Neural cell (in vitro differentiated cells): ENCODE measurements at regions not wholly inside any gene's neighbourhood (a gene's known extent, or its start where the extent isn't known, plus 50 kb on each side); places are given as distances from the start of the nearest gene placed in this dataset.

Experiments used
- H2AFZ ChIP-seq: fragments of 200-600, 300-800 bp; sonication (generic), shearing (Covaris generic); 2 replicates; pipeline ENCODE4 v1.6.0; 2014; ENCODE audit warnings: low read depth, mild to moderate bottlenecking, antibody characterized with exemption, low read length, moderate library complexity
- H3F3A ChIP-seq: fragments of 200-600 bp; shearing (Covaris generic); 2 replicates; pipeline ENCODE4 v1.6.1; 2016; ENCODE audit warnings: mild to moderate bottlenecking, moderate library complexity, mixed read lengths, antibody characterized with exemption, low read length; ENCODE audit not compliant: insufficient read depth, poor library complexity, severe bottlenecking
- H3K27ac ChIP-seq: fragments of 200-600, 300-800 bp; sonication (generic), shearing (Covaris generic); 2 replicates; pipeline ENCODE4 v1.5.1; 2014; ENCODE audit warnings: mild to moderate bottlenecking, low read length, moderate library complexity
- H3K27me3 ChIP-seq: fragments of 300-800, 200-600 bp; sonication (generic), shearing (Covaris generic); 2 replicates; pipeline ENCODE4 v1.6.0; 2014; ENCODE audit warnings: mild to moderate bottlenecking, low read depth, low read length, moderate library complexity; ENCODE audit not compliant: insufficient read depth
- H3K36me3 ChIP-seq: fragments of 300-800, 200-600 bp; sonication (generic), shearing (Covaris generic); 2 replicates; pipeline ENCODE4 v1.5.1; 2014; ENCODE audit warnings: mild to moderate bottlenecking, antibody characterized with exemption, low read length, moderate library complexity; ENCODE audit not compliant: insufficient read depth
- H3K4me2 ChIP-seq: fragments of 300-800, 200-600 bp; sonication (generic), shearing (Covaris generic); 2 replicates; pipeline ENCODE4 v1.6.0; 2014; ENCODE audit warnings: mild to moderate bottlenecking, low read length
- H3K4me3 ChIP-seq: fragments of 300-800, 200-600 bp; sonication (generic), shearing (Covaris generic); 2 replicates; pipeline ENCODE4 v1.5.1; 2014; ENCODE audit warnings: mild to moderate bottlenecking, low read length, moderate library complexity
- H3K79me2 ChIP-seq: fragments of 200-600 bp; shearing (Covaris generic); replicated peaks from 2 replicates; pipeline ENCODE4 v1.6.0; 2014; ENCODE audit warnings: mild to moderate bottlenecking, low read length, moderate library complexity; ENCODE audit not compliant: insufficient read depth
- H3K9ac ChIP-seq: fragments of 300-800, 200-600 bp; sonication (generic), shearing (Covaris generic); 2 replicates; pipeline ENCODE4 v1.6.1; 2016; ENCODE audit warnings: mild to moderate bottlenecking, low read length, mixed read lengths
- H3K9me2 ChIP-seq: fragments of 200-600 bp; shearing (Covaris generic); 2 replicates; pipeline ENCODE4 v1.6.1; 2016; ENCODE audit warnings: mild to moderate bottlenecking, low read length, mixed read lengths; ENCODE audit not compliant: insufficient read depth
- H3K9me3 ChIP-seq: fragments of 200-600, 300-800 bp; sonication (generic), shearing (Covaris generic); 2 replicates; pipeline ENCODE4 v1.6.1; 2016; ENCODE audit warnings: mild to moderate bottlenecking, mixed run types, low read length, moderate library complexity, mixed read lengths
- H4K20me1 ChIP-seq: fragments of 200-600 bp; shearing (Covaris generic); 2 replicates; pipeline ENCODE4 v1.6.1; 2016; ENCODE audit warnings: mild to moderate bottlenecking, mixed run types; ENCODE audit not compliant: insufficient read depth
- CTCF ChIP-seq: fragments of 450-650 bp; IDR thresholded peaks from 2 replicates; pipeline ENCODE4 v1.5.1; 2014; ENCODE audit warnings: antibody characterized with exemption, mild to moderate bottlenecking, moderate library complexity; ENCODE audit not compliant: poor library complexity, severe bottlenecking
- EP300 ChIP-seq: fragments of 450-650 bp; conservative IDR thresholded peaks from 2 replicates; pipeline ENCODE4 v1.6.1; 2014; ENCODE audit warnings: antibody characterized with exemption, mild to moderate bottlenecking, moderate library complexity; ENCODE audit not compliant: poor library complexity, severe bottlenecking
- EZH2 ChIP-seq: fragments of 200-600, 300-800 bp; shearing (Covaris generic), sonication (generic); IDR thresholded peaks from 2 replicates; pipeline ENCODE4 v1.6.1; 2014; ENCODE audit warnings: antibody characterized with exemption, low read length, borderline replicate concordance, mild to moderate bottlenecking; ENCODE audit not compliant: insufficient read depth, poor library complexity, severe bottlenecking
- MXI1 ChIP-seq: fragments of 450-650 bp; conservative IDR thresholded peaks from 2 replicates; pipeline ENCODE4 v1.6.1; 2014; ENCODE audit warnings: antibody characterized with exemption, mild to moderate bottlenecking; ENCODE audit not compliant: poor library complexity, severe bottlenecking
- POLR2AphosphoS5 ChIP-seq: IDR thresholded peaks from 2 replicates; pipeline ENCODE4 v1.6.1; 2012
- RAD21 ChIP-seq: fragments of 450-650 bp; conservative IDR thresholded peaks from 2 replicates; pipeline ENCODE4 v1.6.1; 2014; ENCODE audit warnings: antibody characterized with exemption, mild to moderate bottlenecking, moderate library complexity
- REST ChIP-seq: IDR thresholded peaks from 2 replicates; pipeline ENCODE4 v1.6.1; 2012; ENCODE audit warnings: borderline replicate concordance
- SMC3 ChIP-seq: fragments of 450-650 bp; conservative IDR thresholded peaks from 2 replicates; pipeline ENCODE4 v1.6.1; 2014; ENCODE audit warnings: antibody characterized with exemption, mild to moderate bottlenecking, moderate library complexity; ENCODE audit not compliant: poor library complexity
- TAF1 ChIP-seq: IDR thresholded peaks from 2 replicates; pipeline ENCODE4 v1.6.1; 2012; ENCODE audit warnings: low read depth

- Histone ChIP-seq H3K4me2 (no peak overlapping the region), H3F3A (no peaks in the 10 kb centered on the region), H3K36me3 (no peaks in the 10 kb centered on the region), H2AFZ (no peak overlapping the region), H3K79me2 (no peaks in the 10 kb centered on the region), H3K4me3 (no peak overlapping the region), H3K9ac (no peak overlapping the region), H3K9me2 (no peaks in the 10 kb centered on the region), H3K27me3 (peaks cover 2% of the 10 kb centered on the region), H3K27ac (no peak overlapping the region), H4K20me1 (no peaks in the 10 kb centered on the region), H3K9me3 (peaks cover 3% of the 10 kb centered on the region)
- TF ChIP-seq EP300, result no peak
- TF ChIP-seq REST, result no peak
- no peak for TF ChIP-seq RAD21
- no peak for TF ChIP-seq CTCF
- no peak for TF ChIP-seq TAF1
- no peak for TF ChIP-seq POLR2AphosphoS5
- TF ChIP-seq MXI1, result no peak
- no peak for TF ChIP-seq SMC3
- no peak for TF ChIP-seq EZH2
Observed at GRCh38 chr15:94804613-94805012, 573.3 kb downstream of the MCTP2 start.

DNA sequence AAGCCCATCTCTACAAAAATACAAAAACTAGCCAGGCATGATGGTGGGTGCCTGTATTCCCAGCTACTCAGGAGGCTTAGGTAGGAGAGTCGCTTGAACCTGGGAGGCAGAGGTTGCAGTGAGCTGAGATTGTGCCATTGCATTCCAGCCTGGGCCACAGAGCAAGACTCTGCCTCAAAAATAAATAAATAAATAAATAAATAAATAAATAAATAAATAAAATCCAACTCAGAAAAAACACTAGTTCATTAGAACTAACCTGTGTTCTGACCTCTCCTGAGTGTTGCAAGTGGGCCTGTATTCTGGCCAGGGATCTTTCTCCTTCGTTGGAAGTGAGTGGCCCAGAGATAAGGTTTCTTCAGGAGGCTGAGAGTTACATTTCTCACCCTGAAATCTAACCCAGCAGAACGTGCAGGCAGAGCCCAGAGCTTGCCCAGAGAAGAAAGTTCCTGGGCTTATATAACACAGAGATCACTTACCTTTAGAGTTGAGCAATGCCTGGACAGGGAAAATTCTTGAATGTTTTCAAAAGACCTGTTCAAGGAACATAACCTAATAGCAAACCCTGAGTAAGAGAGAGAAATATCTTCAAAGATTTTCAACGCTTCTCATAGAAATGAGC is 583.9 kb downstream of the MCTP2 start:
- Histone ChIP-seq H3K79me2 (no peaks in the 10 kb centered on the region), H3K36me3 (no peaks in the 10 kb centered on the region), H3K4me3 (no peak overlapping the region), H3K4me2 (no peak overlapping the region), H3K27me3 (no peaks in the 10 kb centered on the region), H3K9me2 (no peaks in the 10 kb centered on the region), H3K27ac (no peak overlapping the region), H3K9me3 (no peaks in the 10 kb centered on the region), H2AFZ (no peak overlapping the region), H4K20me1 (no peaks in the 10 kb centered on the region), H3F3A (no peaks in the 10 kb centered on the region), H3K9ac (no peak overlapping the region)
- no peak for TF ChIP-seq EP300
- no peak for TF ChIP-seq TAF1
- no peak for TF ChIP-seq SMC3
- no peak for TF ChIP-seq MXI1
- no peak for TF ChIP-seq CTCF
- no peak for TF ChIP-seq REST
- TF ChIP-seq EZH2, result no peak
- TF ChIP-seq POLR2AphosphoS5, result no peak
- TF ChIP-seq RAD21, result no peak
